HCT116 (cell line): ENCODE measurements at regions not wholly inside any gene's neighbourhood (a gene's known extent, or its start where the extent isn't known, plus 50 kb on each side); places are given as distances from the start of the nearest gene placed in this dataset.

ENCODE experiments used
- ATAC-seq: fragments of 200-7000 bp; cut with Tn5 transposase; 2 replicates; pipeline ENCODE4 v1.9.1; 2020; ENCODE audit warnings: mild to moderate bottlenecking, moderate library complexity
- BruUV-seq: library from RNA; stranded (reverse); fragments of 400-500 nt; replicated peaks from 2 replicates; lab custom pipeline; 2021; lab: Mats Ljungman, UMichigan
- CTCF ChIA-PET: fragments of 300-600 bp; sonication (Branson Sonifier 250); formaldehyde crosslinking; loops from one replicate; lab custom pipeline; 2021; ENCODE audit warnings: antibody characterized with exemption; lab: Charles Lee
- POLR2A ChIA-PET: fragments of 300-600, 350-600 bp; sonication (Branson Sonifier 250); formaldehyde crosslinking; loops from one replicate; lab custom pipeline; 2021; ENCODE audit warnings: antibody characterized with exemption; lab: Charles Lee
- RAD21 ChIA-PET, 2 experiments: fragments of 300-600 bp; sonication (Branson Sonifier 250); formaldehyde crosslinking; loops; one replicate each; lab custom pipeline; 2023; ENCODE audit warnings: low total read pairs in 2 of 2; ENCODE audit not compliant: uncharacterized antibody in 2 of 2, unreplicated experiment in 2 of 2, low non-redundant PET in 1 of 2; lab: Charles Lee
- DNase-seq: peaks from one replicate; pipeline ENCODE4 v3.0.0-alpha.2; 2010; ENCODE audit warnings: low read depth, low spot score
- H2AFZ ChIP-seq: fragments of 200-600 bp; shearing (Covaris generic), sonication (generic); 2 replicates; pipeline ENCODE4 v1.6.1; 2017; ENCODE audit warnings: low read depth, mixed run types, mixed read lengths, antibody characterized with exemption, low read length; ENCODE audit not compliant: poor library complexity, severe bottlenecking
- H3K27ac ChIP-seq: 2 replicates; pipeline ENCODE4 v1.5.1; 2012; ENCODE audit warnings: low read depth, low read length
- H3K27me3 ChIP-seq: fragments of 200-600 bp; sonication (generic); 2 replicates; pipeline ENCODE4 v1.6.1; 2016; ENCODE audit warnings: mixed run types, low read length, mixed read lengths; ENCODE audit not compliant: insufficient read depth
- H3K36me3 ChIP-seq, 2 experiments: fragments of 200-500 bp in 1 of 2; fragments of 200-600 bp in 1 of 2; sonication (Bioruptor generic) in 1 of 2; sonication (generic) in 1 of 2; 2 replicates each; pipeline versions ENCODE4 v1.5.1 to v1.6.1; 2014 to 2016; ENCODE audit warnings: low read length in 2 of 2, inconsistent platforms in 1 of 2, mixed read lengths in 1 of 2, mixed run types in 1 of 2; ENCODE audit not compliant: insufficient read depth in 2 of 2, control insufficient read depth in 1 of 2
- H3K4me1 ChIP-seq, 2 experiments: fragments of 200-600 bp in 1 of 2; sonication (generic) in 1 of 2; 2 replicates each; pipeline versions ENCODE4 v1.5.1 to v1.6.1; 2012 to 2017; ENCODE audit warnings: low read length in 2 of 2, inconsistent platforms in 1 of 2, mild to moderate bottlenecking in 1 of 2, mixed read lengths in 1 of 2, mixed run types in 1 of 2, moderate library complexity in 1 of 2; ENCODE audit not compliant: insufficient read depth in 2 of 2, control insufficient read depth in 1 of 2
- H3K4me2 ChIP-seq: fragments of 200-600 bp; sonication (generic); 2 replicates; pipeline ENCODE4 v1.6.1; 2017; ENCODE audit warnings: mixed run types, low read length, mixed read lengths
- H3K4me3 ChIP-seq, 2 experiments: fragments of 200-600 bp in 1 of 2; sonication (generic) in 1 of 2; replicated peaks in 1 of 2; 2 replicates each; pipeline ENCODE4 v1.5.1; 2011 to 2016; ENCODE audit warnings: low read length in 2 of 2, control low read depth in 1 of 2, low read depth in 1 of 2, mild to moderate bottlenecking in 1 of 2, mixed read lengths in 1 of 2, mixed run types in 1 of 2
- H3K79me2 ChIP-seq: fragments of 200-600 bp; sonication (generic); 2 replicates; pipeline ENCODE4 v1.6.1; 2017; ENCODE audit warnings: mild to moderate bottlenecking, mixed run types, low read length, moderate library complexity, mixed read lengths; ENCODE audit not compliant: insufficient read depth
- H3K9ac ChIP-seq: fragments of 200-600 bp; sonication (generic); 2 replicates; pipeline ENCODE4 v1.6.1; 2016; ENCODE audit warnings: low read length, mixed read lengths
- H3K9me2 ChIP-seq: fragments of 200-600 bp; sonication (generic), shearing (Covaris generic); 2 replicates; pipeline ENCODE4 v1.6.1; 2017; ENCODE audit warnings: mixed run types, mild to moderate bottlenecking, moderate library complexity; ENCODE audit not compliant: insufficient read depth
- H3K9me3 ChIP-seq, 2 experiments: fragments of 200-500 bp in 1 of 2; fragments of 200-600 bp in 1 of 2; sonication (Bioruptor generic) in 1 of 2; sonication (generic) in 1 of 2; 2 replicates each; pipeline ENCODE4 v1.6.1; 2014 to 2017; ENCODE audit warnings: low read length in 2 of 2, mixed read lengths in 2 of 2, inconsistent platforms in 1 of 2, low read depth in 1 of 2, mild to moderate bottlenecking in 1 of 2, mixed run types in 1 of 2, moderate library complexity in 1 of 2; ENCODE audit not compliant: control insufficient read depth in 1 of 2, insufficient read depth in 1 of 2
- H4K20me1 ChIP-seq: fragments of 200-600 bp; sonication (generic), shearing (Covaris generic); 2 replicates; pipeline ENCODE4 v1.6.1; 2017; ENCODE audit warnings: mixed run types, mild to moderate bottlenecking, moderate library complexity; ENCODE audit not compliant: insufficient read depth
- ATF3 ChIP-seq: IDR thresholded peaks from 2 replicates; pipeline ENCODE4 v1.6.1; 2012
- CEBPB ChIP-seq: IDR thresholded peaks from 2 replicates; pipeline ENCODE4 v1.6.1; 2012; ENCODE audit warnings: low read depth
- EZH2 ChIP-seq: fragments of 200-600 bp; sonication (generic); IDR thresholded peaks from 2 replicates; pipeline ENCODE4 v1.6.1; 2017; ENCODE audit warnings: antibody characterized with exemption, mixed run types
- MAX ChIP-seq: IDR thresholded peaks from 2 replicates; pipeline ENCODE4 v1.6.1; 2012
- POLR2AphosphoS5 ChIP-seq: IDR thresholded peaks from 2 replicates; pipeline ENCODE4 v1.6.1; 2011; ENCODE audit warnings: mild to moderate bottlenecking, low read depth, low read length, moderate library complexity
- ZFX ChIP-seq: fragments of 450-650 bp; IDR thresholded peaks from 2 replicates; pipeline ENCODE4 v1.6.1; 2017
- intact Hi-C: fragments of 100-400 bp; cut with micrococcal nuclease; formaldehyde crosslinking; loops from 2 replicates; pipeline ENCODE4 v1.10.0; 2022

GRCh38 chr2:59733567-59733930 lies 819.9 kb downstream of the BCL11A start:
- Histone ChIP-seq H4K20me1 (no peaks in the 10 kb centered on the region), H3K27ac (no peak overlapping the region), H3K4me2 (no peak overlapping the region), H3K9me2 (no peaks in the 10 kb centered on the region), H3K4me1 (no peaks in the 10 kb centered on the region), H3K9me3 (no peaks in the 10 kb centered on the region; a peak in 1 of 4 replicates), H3K27me3 (no peaks in the 10 kb centered on the region), H3K36me3 (no peaks in the 10 kb centered on the region), H2AFZ (no peak overlapping the region), H3K4me3 (no peak overlapping the region), H3K9ac (no peak overlapping the region)
- no TSS peak for BruUV-seq
- ChIA-PET RAD21 (no interaction called here), CTCF (no interaction called here), POLR2A (no interaction called here)
- ATAC-seq, result no peak
- intact Hi-C loops, result no loop called here
- TF ChIP-seq MAX, result no peak
- TF ChIP-seq CEBPB, result no peak
- no peak for TF ChIP-seq POLR2AphosphoS5
- TF ChIP-seq EZH2, result no peak
- no peak for TF ChIP-seq ZFX
- TF ChIP-seq, all 23 proteins: peak for 0
- H3K79me2 ChIP-seq, result no peaks in the 10 kb centered on the region
- DNase-seq, result no peak

GRCh38 chr2:59732871-59733566 lies 820.4 kb downstream of the BCL11A start:
- DNase-seq (no peak), ATAC-seq (no peak)
- intact Hi-C loops, result no loop called here
- Histone ChIP-seq H3K4me3 (no peak overlapping the region), H3K9me2 (no peaks in the 10 kb centered on the region), H3K9me3 (no peaks in the 10 kb centered on the region; a peak in 1 of 4 replicates), H3K36me3 (no peaks in the 10 kb centered on the region), H3K79me2 (no peaks in the 10 kb centered on the region), H3K4me1 (no peaks in the 10 kb centered on the region), H3K9ac (no peak overlapping the region), H3K27ac (no peak overlapping the region), H4K20me1 (no peaks in the 10 kb centered on the region), H2AFZ (no peak overlapping the region), H3K27me3 (no peaks in the 10 kb centered on the region), H3K4me2 (no peak overlapping the region)
- RAD21 ChIA-PET, result no interaction called here
- no TSS peak for BruUV-seq
- CTCF ChIA-PET, result no interaction called here
- POLR2A ChIA-PET, result no interaction called here
- TF ChIP-seq MAX, result no peak
- TF ChIP-seq ATF3, result no peak
